GM18502 (cell line): ENCODE measurements at regions not wholly inside any gene's neighbourhood (a gene's known extent, or its start where the extent isn't known, plus 50 kb on each side); places are given as distances from the start of the nearest gene placed in this dataset.

Experiments
- ATAC-seq: cut with Tn5 transposase; IDR thresholded peaks from one replicate; pipeline ENCODE4 v1.9.1; 2021; ENCODE audit warnings: mild to moderate bottlenecking; ENCODE audit not compliant: unreplicated experiment, poor library complexity

DNA sequence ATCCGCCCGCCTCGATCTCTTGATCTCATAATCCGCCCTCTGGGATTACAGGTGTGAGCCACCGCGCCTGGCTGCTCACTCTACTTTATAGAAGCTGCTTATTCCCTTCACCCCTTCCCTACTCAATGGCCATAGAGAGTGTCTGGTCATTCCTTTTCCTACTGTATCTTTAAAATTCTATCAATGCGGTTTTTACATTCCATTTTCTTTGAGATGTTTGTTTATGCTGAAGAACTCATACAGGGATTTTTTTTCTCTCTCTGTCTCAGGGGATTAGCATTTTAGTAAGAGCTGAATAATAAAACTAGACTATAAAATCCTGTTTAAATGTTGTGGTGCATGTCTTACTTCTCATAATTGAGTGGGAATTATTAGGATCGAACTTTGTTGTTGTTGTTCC is 218.6 kb upstream of the FOXN3 start:
- no peak for ATAC-seq

DNA sequence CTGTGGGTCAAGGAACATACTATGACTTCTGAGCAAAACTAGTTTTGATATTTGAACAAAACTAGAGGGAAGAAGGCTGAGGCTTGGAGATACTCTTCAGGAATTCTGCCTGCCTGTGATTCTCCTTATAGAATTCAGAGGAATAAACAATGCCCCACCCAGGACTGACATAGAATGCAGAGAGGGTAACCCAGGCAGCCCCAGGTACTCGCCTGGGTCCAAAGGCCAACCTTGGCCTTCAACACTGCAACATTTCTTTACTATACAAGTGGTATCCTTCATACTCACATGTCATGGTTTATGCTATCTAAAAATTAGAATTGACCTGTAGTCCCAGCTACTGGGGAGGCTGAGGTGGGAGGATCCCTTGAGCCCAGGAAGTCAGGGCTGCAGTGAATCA is 217.0 kb upstream of the FOXN3 start:
- no peak for ATAC-seq

- ATAC-seq, result no peak
These were observed 213.2 kb upstream of the FOXN3 start for GRCh38 chr14:89630101-89630829.

DNA sequence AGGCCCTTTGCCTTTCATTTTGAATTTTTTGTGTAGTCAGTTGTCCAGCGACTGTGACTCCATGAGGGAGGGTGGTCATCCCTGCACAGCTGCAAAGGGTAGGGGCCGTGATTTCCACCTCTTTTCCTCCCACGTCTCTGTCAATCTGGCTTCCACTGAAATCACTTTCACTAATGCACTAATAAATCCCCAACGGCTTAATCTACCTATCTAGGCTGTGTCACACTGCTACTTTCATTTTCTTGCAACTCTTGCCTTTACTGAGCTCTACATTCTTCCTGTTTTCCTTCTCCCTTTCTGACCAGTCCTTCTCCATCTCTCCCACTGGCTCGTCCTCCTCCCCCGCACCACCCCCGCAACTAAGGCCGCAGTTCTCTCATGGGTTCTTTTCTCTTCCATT is 212.3 kb upstream of the FOXN3 start:
- no peak for ATAC-seq

GRCh38 chr14:89628521-89628920 is 211.5 kb upstream of the FOXN3 start:
- no peak for ATAC-seq

DNA sequence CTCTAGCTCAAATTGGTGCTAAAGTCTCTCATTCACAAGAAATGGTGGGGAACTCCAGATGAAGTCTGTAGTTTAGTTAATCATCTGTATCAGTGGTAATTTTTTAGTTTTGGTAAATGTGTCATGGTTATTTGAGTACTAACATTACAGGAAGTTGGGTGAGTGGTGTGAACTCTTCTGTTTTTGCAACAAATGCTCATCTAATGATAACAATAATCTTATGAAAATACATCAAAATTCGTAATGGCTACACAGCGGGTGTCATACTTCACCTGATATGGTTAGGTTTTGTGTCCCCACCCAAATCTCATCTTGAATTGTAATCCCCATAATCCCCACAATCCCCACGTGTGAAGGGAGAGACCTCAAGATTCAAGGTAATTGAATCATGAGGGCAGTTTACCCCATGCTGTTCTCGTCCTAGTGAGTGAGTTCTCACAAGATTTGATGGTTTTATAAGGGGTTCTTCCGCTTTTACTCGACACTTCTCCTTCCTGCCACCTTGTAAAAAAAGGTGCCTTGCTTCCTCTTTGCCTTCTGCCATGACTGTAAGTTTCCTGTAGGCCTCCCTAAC is 209.3 kb upstream of the FOXN3 start:
- ATAC-seq, result no peak

- no peak for ATAC-seq
These were observed 208.7 kb upstream of the FOXN3 start for GRCh38 chr14:89625731-89626232.

- ATAC-seq, result no peak
These were observed 208.2 kb upstream of the FOXN3 start for GRCh38 chr14:89625244-89625713.

DNA sequence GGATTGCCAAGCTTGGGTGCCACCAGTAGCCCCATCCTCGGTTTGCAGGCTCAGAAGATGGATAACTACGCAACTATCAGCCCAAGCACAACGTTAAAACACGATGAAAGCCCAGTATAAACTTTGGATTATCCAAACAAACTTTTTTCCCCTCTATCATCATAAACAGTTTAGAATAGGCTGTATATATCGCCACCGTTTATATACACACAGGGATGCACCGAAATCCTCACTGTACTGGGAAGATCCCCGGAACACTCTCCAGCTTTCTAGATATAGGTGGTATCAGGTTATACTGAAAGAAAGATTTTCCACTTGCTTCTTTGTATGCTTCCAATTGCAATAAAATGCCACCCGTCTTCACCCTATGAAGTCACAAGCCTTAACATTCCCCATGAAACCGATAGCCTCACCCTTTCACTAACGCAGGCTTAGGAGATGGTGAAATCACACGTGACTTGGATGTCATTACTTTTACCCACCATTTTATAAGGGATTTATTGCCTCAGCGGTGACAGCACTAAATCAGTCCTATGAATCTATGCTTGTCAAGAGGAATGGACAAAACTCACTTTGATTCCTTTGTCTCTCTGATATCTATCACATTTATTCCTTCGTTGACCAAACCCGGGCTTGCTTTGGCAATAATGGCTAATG is 207.6 kb upstream of the FOXN3 start:
- no peak for ATAC-seq

- ATAC-seq, result no peak
These were observed 205.0 kb upstream of the FOXN3 start for GRCh38 chr14:89621791-89622638.

DNA sequence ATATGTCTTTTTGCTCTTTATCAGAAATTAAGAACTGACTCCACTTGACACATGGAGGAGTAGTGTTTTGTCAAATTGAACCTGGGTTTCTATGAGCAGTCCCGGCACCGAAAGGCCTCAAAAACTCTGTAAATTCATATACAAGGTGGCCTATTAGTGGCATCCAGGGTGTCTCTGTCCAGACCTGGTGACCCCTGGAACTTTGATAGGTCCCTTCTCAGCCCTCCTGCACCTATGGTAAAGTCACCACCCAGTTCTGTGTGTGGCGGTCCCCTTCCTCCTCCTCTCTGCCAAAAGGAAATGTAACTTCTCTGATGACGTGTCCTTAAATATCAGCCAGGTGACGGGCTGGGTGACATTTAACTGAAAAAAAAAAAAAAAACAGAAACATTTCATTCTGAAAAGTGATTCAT is 204.0 kb upstream of the FOXN3 start:
- ATAC-seq, result no peak

DNA sequence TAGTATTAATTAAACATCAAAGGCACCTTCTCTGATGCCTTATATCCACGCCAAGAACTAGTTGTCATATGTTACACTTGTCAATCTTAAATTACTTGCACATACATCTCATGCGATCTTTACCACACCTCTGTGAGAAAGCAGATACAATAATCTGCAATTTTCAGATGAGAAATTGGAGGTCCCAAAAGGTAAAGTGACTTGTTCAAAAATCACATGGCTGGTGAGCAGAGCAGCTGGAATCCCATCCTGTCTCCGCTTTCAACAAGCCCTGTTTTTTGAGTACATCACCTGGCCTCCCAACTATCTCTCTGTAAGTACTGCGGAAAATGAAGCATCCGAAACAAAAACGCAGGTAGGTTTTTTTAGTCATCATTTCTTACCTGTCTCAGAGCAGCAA is 203.4 kb upstream of the FOXN3 start:
- no peak for ATAC-seq

- ATAC-seq, result no peak
These were observed 202.6 kb upstream of the FOXN3 start for GRCh38 chr14:89619596-89619995.

- peak; percentile 65 for ATAC-seq
These were observed 201.9 kb upstream of the FOXN3 start for GRCh38 chr14:89618811-89619551.

DNA sequence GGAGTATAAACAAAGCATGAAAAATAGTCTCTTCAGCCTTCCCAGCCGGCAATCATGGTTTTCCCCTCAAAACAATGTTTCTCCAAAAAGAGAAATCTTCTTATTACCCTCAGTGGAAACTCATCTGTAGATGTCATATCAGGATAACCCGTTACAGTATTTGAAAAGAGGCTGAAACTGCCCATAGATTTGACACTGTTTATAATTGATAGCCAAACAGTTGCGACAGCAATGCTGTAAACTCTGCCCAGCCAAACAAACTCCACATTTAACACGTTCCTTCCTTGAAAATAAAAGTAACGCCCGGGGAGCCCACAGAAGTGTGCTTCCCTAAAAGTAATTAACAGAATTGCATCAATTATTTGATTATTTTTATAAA is 201.3 kb upstream of the FOXN3 start:
- ATAC-seq, result no peak

DNA sequence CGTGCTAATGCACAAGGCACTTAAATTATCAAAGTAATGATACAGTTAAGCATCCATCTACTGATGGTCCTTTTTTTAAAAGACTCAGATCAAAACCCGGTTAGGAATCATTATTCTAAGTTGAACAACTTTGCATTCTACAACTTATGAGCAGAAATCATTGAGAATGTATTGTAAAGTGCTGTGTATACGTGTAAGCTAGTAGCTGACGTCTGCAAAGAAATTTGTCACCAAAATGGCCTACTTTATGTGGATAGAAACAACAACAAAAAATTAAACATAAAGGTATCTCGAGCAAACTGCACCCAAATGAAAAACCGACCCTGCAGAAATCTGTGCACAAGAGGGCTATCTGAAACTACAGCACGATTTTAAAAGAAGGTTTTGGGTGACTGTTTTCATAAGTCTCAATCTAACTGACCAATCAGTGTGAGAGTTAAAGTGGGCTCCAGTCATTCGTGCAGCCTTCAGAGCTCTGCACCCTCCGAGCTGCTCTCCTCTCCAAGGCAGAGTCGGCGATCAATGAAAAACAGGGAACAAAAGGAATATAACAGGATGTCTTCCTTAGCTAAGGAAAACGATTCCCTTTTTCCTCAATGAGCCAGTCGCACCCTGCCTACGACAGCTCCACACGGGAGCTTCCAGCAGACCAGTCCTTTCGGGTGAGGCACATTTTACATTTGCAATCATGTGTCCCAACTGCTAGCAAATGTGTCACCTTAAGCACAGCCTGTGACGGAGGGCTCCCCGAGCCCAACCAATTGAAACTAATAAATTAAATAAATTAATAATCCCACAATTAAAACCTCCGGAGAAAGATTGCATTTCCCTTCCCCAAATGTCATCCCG is 200.7 kb upstream of the FOXN3 start:
- ATAC-seq, result peak; percentile 33

GRCh38 chr14:89616852-89617341 is 199.9 kb upstream of the FOXN3 start:
- ATAC-seq, result peak; percentile 45

- ATAC-seq, result no peak
These were observed 199.4 kb upstream of the FOXN3 start for GRCh38 chr14:89616425-89616824.

- ATAC-seq, result no peak
These were observed 198.4 kb upstream of the FOXN3 start for GRCh38 chr14:89615421-89615820.
